IMR-90 (cell line): ENCODE measurements at regions not wholly inside any gene's neighbourhood (a gene's known extent, or its start where the extent isn't known, plus 50 kb on each side); places are given as distances from the start of the nearest gene placed in this dataset.

ENCODE experiments used
- CHD1 ChIP-seq: IDR thresholded peaks from 2 replicates; pipeline ENCODE4 v1.6.1; 2012; ENCODE audit warnings: low read depth, low read length, improper control_type of control experiment
- CTCF ChIP-seq: conservative IDR thresholded peaks from 2 replicates; pipeline ENCODE4 v1.5.1; 2012; ENCODE audit warnings: mild to moderate bottlenecking, low read depth, low read length, improper control_type of control experiment
- MAFK ChIP-seq: IDR thresholded peaks from 2 replicates; pipeline ENCODE4 v1.6.1; 2012; ENCODE audit warnings: low read depth, low read length, improper control_type of control experiment
- POLR2A ChIP-seq: IDR thresholded peaks from 2 replicates; pipeline ENCODE4 v1.6.1; 2012; ENCODE audit warnings: mild to moderate bottlenecking, low read depth, low read length
- RAD21 ChIP-seq: IDR thresholded peaks from 2 replicates; pipeline ENCODE4 v1.6.1; 2012; ENCODE audit warnings: low read length, improper control_type of control experiment
- RCOR1 ChIP-seq: IDR thresholded peaks from 2 replicates; pipeline ENCODE4 v1.6.1; 2012; ENCODE audit warnings: mild to moderate bottlenecking, low read length, improper control_type of control experiment; ENCODE audit not compliant: insufficient replicate concordance
- USF2 ChIP-seq: fragments of 150-350 bp; IDR thresholded peaks from 2 replicates; pipeline ENCODE4 v1.6.1; 2017; ENCODE audit warnings: mild to moderate bottlenecking, antibody characterized with exemption, low read length, low read depth

- TF ChIP-seq CTCF (no peak), POLR2A (no peak), USF2 (no peak), RAD21 (no peak), RCOR1 (no peak), MAFK (no peak), CHD1 (no peak)
Measured at GRCh38 chr2:8024506-8024905, 657.4 kb upstream of the ID2 start.
